Neuronal stem cell (in vitro differentiated cells): ENCODE measurements at regions not wholly inside any gene's neighbourhood (a gene's known extent, or its start where the extent isn't known, plus 50 kb on each side); places are given as distances from the start of the nearest gene placed in this dataset.

Experiments used
- DNase-seq: peaks from one replicate; pipeline ENCODE4 v3.0.0-alpha.2; 2013; ENCODE audit warnings: low spot score
- H2AFZ ChIP-seq: one replicate; pipeline ENCODE4 v1.6.1; 2013; ENCODE audit warnings: mild to moderate bottlenecking, low read length, inconsistent platforms
- H2AK5ac ChIP-seq: 2 replicates; pipeline ENCODE4 v1.6.1; 2013; ENCODE audit warnings: low read depth, mild to moderate bottlenecking, inconsistent platforms, low read length, moderate library complexity, mixed read lengths
- H2BK120ac ChIP-seq: 2 replicates; pipeline ENCODE4 v1.6.1; 2013; ENCODE audit warnings: low read depth, mild to moderate bottlenecking, inconsistent platforms, low read length, moderate library complexity, mixed read lengths
- H2BK12ac ChIP-seq: one replicate; pipeline ENCODE4 v1.6.1; 2013; ENCODE audit warnings: low read length, inconsistent platforms
- H2BK15ac ChIP-seq: 2 replicates; pipeline ENCODE4 v1.6.1; 2013; ENCODE audit warnings: mild to moderate bottlenecking, low read length, inconsistent platforms, mixed read lengths
- H2BK5ac ChIP-seq: one replicate; pipeline ENCODE4 v1.6.1; 2013; ENCODE audit warnings: inconsistent platforms, mild to moderate bottlenecking, low read length, moderate library complexity
- H3K14ac ChIP-seq: one replicate; pipeline ENCODE4 v1.6.1; 2013; ENCODE audit warnings: low read length, inconsistent platforms
- H3K18ac ChIP-seq: 2 replicates; pipeline ENCODE4 v1.6.1; 2013; ENCODE audit warnings: low read length, inconsistent platforms
- H3K23ac ChIP-seq: 2 replicates; pipeline ENCODE4 v1.6.1; 2013; ENCODE audit warnings: low read depth, mild to moderate bottlenecking, mixed read lengths, low read length, inconsistent platforms; ENCODE audit not compliant: poor library complexity
- H3K27ac ChIP-seq: replicated peaks from 3 replicates; pipeline ENCODE4 v1.5.1; 2013; ENCODE audit warnings: low read length, inconsistent platforms
- H3K27me3 ChIP-seq, 3 experiments: 2 replicates each; pipeline ENCODE4 v1.6.1; 2013; ENCODE audit warnings: low read length in 3 of 3, mild to moderate bottlenecking in 2 of 3, inconsistent platforms in 1 of 3, low read depth in 1 of 3, mixed read lengths in 1 of 3, moderate library complexity in 1 of 3; ENCODE audit not compliant: control insufficient read depth in 3 of 3, insufficient read depth in 3 of 3
- H3K36me3 ChIP-seq, 2 donors: replicated peaks in 1 of 2; 2 replicates each; pipeline ENCODE4 v1.6.1; 2013; ENCODE audit warnings: low read length in 2 of 2; ENCODE audit not compliant: control insufficient read depth in 2 of 2, insufficient read depth in 2 of 2
- H3K4ac ChIP-seq: 2 replicates; pipeline ENCODE4 v1.6.1; 2013; ENCODE audit warnings: inconsistent platforms, mild to moderate bottlenecking, low read length, moderate library complexity
- H3K4me1 ChIP-seq, 2 donors: 1 replicate in 1 of 2; 2 replicates in 1 of 2; pipeline ENCODE4 v1.6.1; 2013; ENCODE audit warnings: low read length in 2 of 2, low read depth in 1 of 2; ENCODE audit not compliant: control insufficient read depth in 2 of 2, insufficient read depth in 1 of 2
- H3K4me2 ChIP-seq: one replicate; pipeline ENCODE4 v1.6.1; 2013; ENCODE audit warnings: mild to moderate bottlenecking, low read length, inconsistent platforms; ENCODE audit not compliant: insufficient read depth, poor library complexity, severe bottlenecking
- H3K4me3 ChIP-seq, 2 donors: 2 replicates each; pipeline ENCODE4 v1.5.1; 2013; ENCODE audit warnings: low read length in 2 of 2, mild to moderate bottlenecking in 2 of 2, inconsistent platforms in 1 of 2, moderate library complexity in 1 of 2
- H3K79me1 ChIP-seq: one replicate; pipeline ENCODE4 v1.6.1; 2013; ENCODE audit warnings: low read depth, mild to moderate bottlenecking, inconsistent platforms, low read length, moderate library complexity
- H3K9ac ChIP-seq: one replicate; pipeline ENCODE4 v1.6.1; 2013; ENCODE audit warnings: mild to moderate bottlenecking, low read depth, low read length, inconsistent platforms; ENCODE audit not compliant: poor library complexity
- H3K9me3 ChIP-seq, 2 donors: replicated peaks in 1 of 2; 2 replicates each; pipeline versions ENCODE3 to v1.6.1; 2013; ENCODE audit warnings: low read length in 2 of 2, mild to moderate bottlenecking in 2 of 2, inconsistent platforms in 1 of 2, low read depth in 1 of 2, mixed read lengths in 1 of 2, moderate library complexity in 1 of 2; ENCODE audit not compliant: control insufficient read depth in 2 of 2, insufficient read depth in 1 of 2
- H4K8ac ChIP-seq: one replicate; pipeline ENCODE4 v1.6.1; 2013; ENCODE audit warnings: low read depth, mild to moderate bottlenecking, inconsistent platforms, low read length, moderate library complexity
- H4K91ac ChIP-seq: one replicate; pipeline ENCODE4 v1.6.1; 2013; ENCODE audit warnings: low read length, low read depth, mild to moderate bottlenecking, inconsistent platforms; ENCODE audit not compliant: poor library complexity
- WGBS, 2 donors: extraction: QIAGEN DNeasy Blood & Tissue Kit; methylation state at CpG; one replicate each; pipeline ENCODE4 v1.1.7; 2013; ENCODE audit warnings: missing lambda C conversion rate in 2 of 2, mixed read lengths in 1 of 2; ENCODE audit not compliant: insufficient read length in 2 of 2, insufficient replicate concordance in 1 of 2; ENCODE audit errors: extremely low coverage in 2 of 2; 5-methylcytosine and 5-hydroxymethylcytosine counted together

DNA sequence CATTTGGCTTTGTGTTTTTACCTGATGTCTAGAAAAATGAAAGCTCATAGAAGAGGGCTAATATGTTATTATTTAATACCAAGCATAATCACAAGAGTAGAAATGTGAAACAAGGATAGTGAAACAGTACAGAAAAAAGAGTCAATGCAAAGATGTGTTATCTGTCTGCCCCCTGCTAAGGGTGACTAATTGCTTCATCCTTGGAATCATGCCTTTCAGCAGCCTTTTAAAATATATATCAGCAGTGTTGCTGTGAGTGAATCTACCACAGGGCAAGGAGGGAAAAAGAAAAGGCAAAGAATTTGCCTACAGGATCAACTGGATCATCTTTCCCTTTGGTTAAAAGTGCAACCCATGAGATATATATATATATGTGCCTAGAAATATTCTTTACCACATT lies 867.2 kb upstream of the RAG2 start:
- H3K4ac ChIP-seq: no peak overlapping the region
- H2BK5ac ChIP-seq: no peak overlapping the region
- H3K18ac ChIP-seq: no peak overlapping the region
- no peak overlapping the region for H2BK120ac ChIP-seq
- no peak overlapping the region for H2AK5ac ChIP-seq
- H2BK12ac ChIP-seq: no peak overlapping the region
- no peak overlapping the region for H3K9ac ChIP-seq
- H4K8ac ChIP-seq: no peak overlapping the region
- no peak overlapping the region for H4K91ac ChIP-seq
- no peak overlapping the region for H3K4me2 ChIP-seq
- DNase-seq: no peak
- H3K14ac ChIP-seq: no peak overlapping the region
- H3K4me1 ChIP-seq: no peaks in the 10 kb centered on the region
- no peak overlapping the region for H3K4me3 ChIP-seq
- H2BK15ac ChIP-seq: no peak overlapping the region
- no peaks in the 10 kb centered on the region for H3K79me1 ChIP-seq
- no peaks in the 10 kb centered on the region for H3K9me3 ChIP-seq
- H3K36me3 ChIP-seq: no peaks in the 10 kb centered on the region
- no peak overlapping the region for H3K23ac ChIP-seq
- no peak overlapping the region for H2AFZ ChIP-seq
- no peak overlapping the region for H3K27ac ChIP-seq
- H3K27me3 ChIP-seq: no peaks in the 10 kb centered on the region

GRCh38 chr11:37459456-37459855 lies 861.4 kb upstream of the RAG2 start:
- Histone ChIP-seq H3K27me3 (no peaks in the 10 kb centered on the region), H2BK12ac (no peak overlapping the region), H3K18ac (no peak overlapping the region), H3K36me3 (no peaks in the 10 kb centered on the region), H2BK15ac (no peak overlapping the region), H2AK5ac (no peak overlapping the region), H3K4me1 (no peaks in the 10 kb centered on the region), H4K91ac (no peak overlapping the region), H3K9me3 (no peaks in the 10 kb centered on the region), H3K4ac (no peak overlapping the region), H2BK120ac (no peak overlapping the region), H3K27ac (no peak overlapping the region), H3K79me1 (no peaks in the 10 kb centered on the region), H3K23ac (no peak overlapping the region), H3K14ac (no peak overlapping the region), H3K9ac (no peak overlapping the region), H3K4me3 (no peak overlapping the region), H2BK5ac (no peak overlapping the region), H3K4me2 (no peak overlapping the region), H2AFZ (no peak overlapping the region), H4K8ac (no peak overlapping the region)
- 100% methylated on average over 2 of the region's 2 CpGs; no CpG with 5 or more reads in 1 of the 2 donors for WGBS, 2 donors
- no peak for DNase-seq

DNA sequence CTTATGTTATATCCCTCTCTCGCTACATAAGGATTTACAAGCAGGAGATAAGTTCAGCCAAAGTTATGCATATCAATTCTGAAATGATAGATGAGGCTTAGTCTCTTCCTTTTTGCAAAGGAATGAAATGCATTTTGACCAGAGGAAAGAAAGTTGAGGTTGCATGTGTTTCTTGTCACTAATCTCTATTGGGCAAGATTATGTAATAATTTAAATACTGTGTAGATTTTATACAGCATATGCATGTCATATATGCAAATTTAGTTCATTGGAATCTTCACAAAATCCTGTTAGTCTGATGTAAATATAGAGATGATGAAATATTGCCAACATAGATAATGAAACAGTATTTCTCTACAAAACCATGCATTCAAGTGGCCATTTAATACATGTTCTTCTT lies 858.7 kb upstream of the RAG2 start:
- DNase-seq: no peak
- no peaks in the 10 kb centered on the region for H3K27me3 ChIP-seq
- no peaks in the 10 kb centered on the region for H3K4me1 ChIP-seq
- H2BK5ac ChIP-seq: no peak overlapping the region
- no peak overlapping the region for H3K18ac ChIP-seq
- no peak overlapping the region for H2AK5ac ChIP-seq
- H3K23ac ChIP-seq: no peak overlapping the region
- no peak overlapping the region for H3K14ac ChIP-seq
- H3K4ac ChIP-seq: no peak overlapping the region
- H3K4me2 ChIP-seq: no peak overlapping the region
- H2BK120ac ChIP-seq: no peak overlapping the region
- H3K27ac ChIP-seq: no peak overlapping the region
- H3K4me3 ChIP-seq: no peak overlapping the region
- H3K79me1 ChIP-seq: no peaks in the 10 kb centered on the region
- no peak overlapping the region for H2BK12ac ChIP-seq
- no peaks in the 10 kb centered on the region for H3K9me3 ChIP-seq
- no peak overlapping the region for H2AFZ ChIP-seq
- no peak overlapping the region for H3K9ac ChIP-seq
- H4K91ac ChIP-seq: no peak overlapping the region
- H3K36me3 ChIP-seq: no peaks in the 10 kb centered on the region
- no CpG with 5 or more reads among the region's 1 CpG for WGBS, 2 donors
- no peak overlapping the region for H4K8ac ChIP-seq
- no peak overlapping the region for H2BK15ac ChIP-seq

GRCh38 chr11:37451903-37452302 lies 853.9 kb upstream of the RAG2 start:
- Histone ChIP-seq H3K9me3 (no peaks in the 10 kb centered on the region), H3K14ac (no peak overlapping the region), H3K4ac (no peak overlapping the region), H4K91ac (no peak overlapping the region), H2AFZ (no peak overlapping the region), H2BK5ac (no peak overlapping the region), H3K27me3 (no peaks in the 10 kb centered on the region), H3K23ac (no peak overlapping the region), H4K8ac (no peak overlapping the region), H2BK15ac (no peak overlapping the region), H3K27ac (no peak overlapping the region), H2AK5ac (no peak overlapping the region), H3K4me1 (no peaks in the 10 kb centered on the region), H3K4me3 (no peak overlapping the region), H3K4me2 (no peak overlapping the region), H3K18ac (no peak overlapping the region), H3K9ac (no peak overlapping the region), H3K36me3 (no peaks in the 10 kb centered on the region), H2BK120ac (no peak overlapping the region), H2BK12ac (no peak overlapping the region), H3K79me1 (no peaks in the 10 kb centered on the region)
- no peak for DNase-seq
